K562 (cell line): ENCODE measurements at regions not wholly inside any gene's neighbourhood (a gene's known extent, or its start where the extent isn't known, plus 50 kb on each side); places are given as distances from the start of the nearest gene placed in this dataset.

Experiments
- ATAC-seq: fragments of 200-7000 bp; cut with Tn5 transposase; 3 replicates; pipeline ENCODE4 v1.9.1; 2020; ENCODE audit warnings: moderate library complexity
- BruUV-seq: library from RNA; stranded (reverse); fragments of 400-500 nt; replicated peaks from 2 replicates; lab custom pipeline; 2021; lab: Mats Ljungman, UMichigan
- CTCF ChIA-PET: fragments of 300-600 bp; formaldehyde crosslinking; extraction: SDS; loops from one replicate; lab custom pipeline; 2021; ENCODE audit warnings: low intra/inter-chr PET ratio; lab: Yijun Ruan, JAX
- POLR2A ChIA-PET: fragments of 300-600, 350-650 bp; sonication (Branson Sonifier 250); formaldehyde crosslinking; extraction: SDS; loops from one replicate; lab custom pipeline; 2021; ENCODE audit warnings: antibody characterized with exemption, inconsistent platforms; lab: Yijun Ruan, JAX
- DNase-seq, 4 experiments: peaks; one replicate each; pipeline versions ENCODE4 v3.0.0 to v3.0.0-alpha.2; 2011 to 2018; ENCODE audit warnings: low spot score in 3 of 4, mixed read lengths in 3 of 4; ENCODE audit errors: extremely low read depth in 1 of 4
- FAIRE-seq: peaks from 2 replicates; lab custom pipeline; 2011; peaks lifted over from hg19 to GRCh38; lab: Jason Lieb, UNC
- H2AFZ ChIP-seq: 2 replicates; pipeline ENCODE4 v1.6.0; 2011; ENCODE audit warnings: low read depth, low read length, control low read depth, inconsistent platforms
- H3K27ac ChIP-seq: fragments of 200-600 bp; 3 replicates; pipeline ENCODE4 v1.8.0; 2011; ENCODE audit warnings: low read depth, mild to moderate bottlenecking, control low read depth, inconsistent platforms, low read length, moderate library complexity, mixed read lengths; ENCODE audit errors: extremely low read depth
- H3K27me3 ChIP-seq, 2 experiments: fragments of 300-600 bp in 1 of 2; 2 replicates in 1 of 2; 3 replicates in 1 of 2; pipeline versions ENCODE4 v1.6.0 to v1.8.0; 2011; ENCODE audit warnings: inconsistent platforms in 2 of 2, low read length in 2 of 2, mild to moderate bottlenecking in 1 of 2, mixed read lengths in 1 of 2, moderate library complexity in 1 of 2; ENCODE audit not compliant: control insufficient read depth in 2 of 2, insufficient read depth in 2 of 2
- H3K36me3 ChIP-seq: fragments of 300-600 bp; 3 replicates; pipeline ENCODE4 v1.8.0; 2011; ENCODE audit warnings: mild to moderate bottlenecking, low read length, inconsistent platforms; ENCODE audit not compliant: control insufficient read depth, insufficient read depth
- H3K4me1 ChIP-seq, 2 experiments: fragments of 200-600 bp in 1 of 2; replicated peaks in 1 of 2; 2 replicates in 1 of 2; 3 replicates in 1 of 2; pipeline versions ENCODE4 v1.5.1 to v1.8.0; 2011; ENCODE audit warnings: inconsistent platforms in 2 of 2, low read length in 2 of 2, mild to moderate bottlenecking in 1 of 2, mixed read lengths in 1 of 2, moderate library complexity in 1 of 2; ENCODE audit not compliant: control insufficient read depth in 2 of 2, insufficient read depth in 2 of 2
- H3K4me2 ChIP-seq: 2 replicates; pipeline ENCODE4 v1.6.1; 2011; ENCODE audit warnings: low read length, control low read depth, inconsistent platforms, mixed read lengths; ENCODE audit not compliant: insufficient read depth
- H3K4me3 ChIP-seq: fragments of 200-600 bp; sonication (generic), shearing (Covaris generic); 2 replicates; pipeline ENCODE4 v1.5.1; 2016; ENCODE audit warnings: control low read depth, inconsistent platforms
- H3K79me2 ChIP-seq: fragments of 200-600 bp; 3 replicates; pipeline ENCODE4 v1.8.0; 2011; ENCODE audit warnings: low read length, inconsistent platforms; ENCODE audit not compliant: control insufficient read depth, insufficient read depth
- H3K9ac ChIP-seq, 2 experiments: 2 replicates each; pipeline versions ENCODE4 v1.6.0 to v1.6.1; 2011; ENCODE audit warnings: low read depth in 2 of 2, low read length in 2 of 2, control low read depth in 1 of 2, inconsistent platforms in 1 of 2, mild to moderate bottlenecking in 1 of 2, mixed read lengths in 1 of 2; ENCODE audit not compliant: insufficient read depth in 1 of 2
- H3K9me1 ChIP-seq: one replicate; pipeline ENCODE4 v1.6.0; 2011; ENCODE audit warnings: inconsistent platforms, mild to moderate bottlenecking, low read length, moderate library complexity; ENCODE audit not compliant: control insufficient read depth, insufficient read depth
- H3K9me3 ChIP-seq: replicated peaks from 2 replicates; pipeline ENCODE4 v1.5.1; 2011; ENCODE audit warnings: low read depth, low read length, inconsistent platforms; ENCODE audit not compliant: control insufficient read depth, insufficient read depth
- H4K20me1 ChIP-seq: replicated peaks from 2 replicates; pipeline ENCODE4 v1.6.1; 2011; ENCODE audit warnings: low read length, inconsistent platforms, mixed read lengths; ENCODE audit not compliant: control insufficient read depth, insufficient read depth
- BDP1 ChIP-seq: IDR thresholded peaks from 3 replicates; pipeline ENCODE4 v1.6.1; 2011; ENCODE audit not compliant: insufficient read length, insufficient read depth
- BRCA1 ChIP-seq, 2 experiments: fragments of 450-650 bp in 1 of 2; sonication (generic) in 1 of 2; formaldehyde crosslinking in 1 of 2; IDR thresholded peaks; 2 replicates each; pipeline versions ENCODE4 v1.5.0 to v1.6.1; 2017 to 2020; ENCODE audit warnings: mild to moderate bottlenecking in 1 of 2, missing genetic modification reagents in 1 of 2
- CBX8 ChIP-seq: fragments of 200-600 bp; sonication (generic); IDR thresholded peaks from 2 replicates; pipeline ENCODE4 v1.6.1; 2012; ENCODE audit warnings: borderline replicate concordance, mixed run types, low read depth, mild to moderate bottlenecking, moderate library complexity, mixed read lengths, low read length, control low read depth, inconsistent platforms; ENCODE audit not compliant: poor library complexity, severe bottlenecking; ENCODE audit errors: extremely low read depth
- E2F4 ChIP-seq: sonication (generic); formaldehyde crosslinking; IDR thresholded peaks from 2 replicates; pipeline ENCODE4 v1.8.0; 2022; ENCODE audit warnings: mild to moderate bottlenecking, low read depth, missing genetic modification reagents
- ETV6 ChIP-seq, 3 experiments: fragments of 150-350 bp in 1 of 3; sonication (generic) in 1 of 3; formaldehyde crosslinking in 1 of 3; IDR thresholded peaks; 2 replicates each; pipeline versions ENCODE4 v1.6.1 to v1.8.0; 2014 to 2022; ENCODE audit warnings: borderline replicate concordance in 2 of 3, low read depth in 2 of 3, antibody characterized with exemption in 1 of 3, low read length in 1 of 3, mild to moderate bottlenecking in 1 of 3, missing genetic modification reagents in 1 of 3
- HMG20A ChIP-seq: fragments of 450-650 bp; formaldehyde crosslinking; conservative IDR thresholded peaks from 2 replicates; pipeline ENCODE4 v1.4.0; 2020; ENCODE audit warnings: mild to moderate bottlenecking, mixed read lengths
- MEF2A ChIP-seq: IDR thresholded peaks from 2 replicates; pipeline ENCODE4 v1.6.1; 2011; ENCODE audit warnings: low read depth, mild to moderate bottlenecking, low read length, moderate library complexity; ENCODE audit not compliant: control insufficient read depth
- PTTG1 ChIP-seq: fragments of 450-650 bp; IDR thresholded peaks from 2 replicates; pipeline ENCODE4 v1.6.1; 2016; ENCODE audit warnings: low read depth, mild to moderate bottlenecking, missing genetic modification characterization, missing compliant biosample characterization
- RBM39 ChIP-seq: fragments of 200-400 bp; formaldehyde crosslinking; optimal IDR thresholded peaks from 2 replicates; pipeline ENCODE3; 2018; ENCODE audit warnings: low read depth, low read length
- SMARCB1 ChIP-seq: IDR thresholded peaks from 2 replicates; pipeline ENCODE4 v1.6.1; 2011; ENCODE audit warnings: improper control_type of control experiment, low read depth; ENCODE audit not compliant: insufficient read length
- SMARCE1 ChIP-seq: fragments of 450-650 bp; IDR thresholded peaks from 2 replicates; pipeline ENCODE4 v1.7.1; 2016; ENCODE audit warnings: mild to moderate bottlenecking
- SUPT5H ChIP-seq: fragments of 450-650 bp; IDR thresholded peaks from 2 replicates; pipeline ENCODE4 v1.6.1; 2016
- TARDBP ChIP-seq: fragments of 450-650 bp; IDR thresholded peaks from 2 replicates; pipeline ENCODE4 v1.6.1; 2016
- TFAP4 ChIP-seq: sonication (generic); formaldehyde crosslinking; IDR thresholded peaks from 2 replicates; pipeline ENCODE4 v1.8.0; 2022; ENCODE audit warnings: missing genetic modification reagents, mild to moderate bottlenecking, moderate library complexity, borderline replicate concordance
- ZBTB12 ChIP-seq: fragments of 250-450 bp; sonication (Bioruptor Pico); IDR thresholded peaks from 2 replicates; pipeline ENCODE4 v1.4.0; 2020
- ZNF274 ChIP-seq: IDR thresholded peaks from 2 replicates; pipeline ENCODE4 v1.6.1; 2011; ENCODE audit warnings: low read depth, mild to moderate bottlenecking, low read length, moderate library complexity, borderline replicate concordance
- ZNF3 ChIP-seq: fragments of 250-450 bp; sonication (Bioruptor Pico); IDR thresholded peaks from 2 replicates; pipeline ENCODE4 v1.5.0; 2021; ENCODE audit warnings: mild to moderate bottlenecking, moderate library complexity
- ZNF551 ChIP-seq: fragments of 250-450 bp; sonication (Bioruptor Pico); IDR thresholded peaks from 2 replicates; pipeline ENCODE4 v1.5.0; 2021; ENCODE audit warnings: mild to moderate bottlenecking, moderate library complexity
- WGBS: fragments of 100-300 bp; shearing (Covaris generic); methylation state at CpG from one replicate; pipeline ENCODE4 v1.1.6; 2016; ENCODE audit warnings: low coverage, mixed read lengths; ENCODE audit not compliant: insufficient coverage; ENCODE audit errors: missing lambda C conversion rate; 5-methylcytosine and 5-hydroxymethylcytosine counted together
- in situ Hi-C: fragments of 300-500 bp; cut with MboI; formaldehyde crosslinking; loops from 4 replicates; pipeline ENCODE4 v1.15.0; 2018; ENCODE audit warnings: inconsistent platforms, mixed read lengths
- intact Hi-C: fragments of 100-400 bp; cut with micrococcal nuclease; formaldehyde crosslinking; loops from 2 replicates; pipeline ENCODE4 v1.14.2; 2022

GRCh38 chr18:38115201-38115600 is 549.6 kb upstream of the CELF4 start:
- no peak for TF ChIP-seq ETV6 (IDR thresholded peaks at IDR 0.05; ENCODE audit: borderline replicate concordance in 1 of 2, low read depth in 2 of 2, low read length in 1 of 2)
- no peak for TF ChIP-seq ETV6 (CRISPR knock-in tag; IDR thresholded peaks at IDR 0.05; ENCODE audit: borderline replicate concordance)
- no peak for TF ChIP-seq BRCA1 (IDR thresholded peaks at IDR 0.05)
- TF ChIP-seq BRCA1 (CRISPR knock-in tag; IDR thresholded peaks at IDR 0.05), result no peak
- TF ChIP-seq TFAP4 (CRISPR knock-in tag), result no peak
- no peak for TF ChIP-seq SMARCE1
- no peak for TF ChIP-seq PTTG1 (tag)
- TF ChIP-seq BDP1, result no peak
- no peak for TF ChIP-seq ZNF551 (CRISPR knock-in tag)
- no peak for TF ChIP-seq E2F4 (CRISPR knock-in tag)
- TF ChIP-seq MEF2A, result no peak
- TF ChIP-seq RBM39, result no peak
- TF ChIP-seq SMARCB1, result no peak
- TF ChIP-seq HMG20A (CRISPR knock-in tag), result no peak
- TF ChIP-seq ZNF3, result no peak
- TF ChIP-seq CBX8, result no peak
- TF ChIP-seq ZNF274, result no peak
- TF ChIP-seq TARDBP, result no peak
- TF ChIP-seq SUPT5H, result no peak
- no peak for TF ChIP-seq ZBTB12 (CRISPR knock-in tag)
- TF ChIP-seq, all 486 proteins: peak for 0
- CTCF ChIA-PET, result no interaction called here
- POLR2A ChIA-PET, result no interaction called here
- H2AFZ ChIP-seq, result no peak overlapping the region
- H3K9ac ChIP-seq, result no peak overlapping the region
- H3K27me3 ChIP-seq, result no peaks in the 10 kb centered on the region
- no peaks in the 10 kb centered on the region for H3K9me3 ChIP-seq
- in situ Hi-C loops (no loop called here), intact Hi-C loops (no loop called here)
- 0% methylated on average over 1 of the region's 1 CpG for WGBS
- no peak overlapping the region for H3K4me3 ChIP-seq
- H3K27ac ChIP-seq, result no peak overlapping the region
- H3K4me1 ChIP-seq, result no peaks in the 10 kb centered on the region
- no peaks in the 10 kb centered on the region for H4K20me1 ChIP-seq
- no peaks in the 10 kb centered on the region for H3K9me1 ChIP-seq
- no peak for ATAC-seq
- no peak overlapping the region for H3K4me2 ChIP-seq
- no peaks in the 10 kb centered on the region for H3K36me3 ChIP-seq
- no TSS peak for BruUV-seq
- DNase-seq, result no peak
- no peaks in the 10 kb centered on the region for H3K79me2 ChIP-seq
- no peak for FAIRE-seq
